HepG2 (cell line): ENCODE measurements at regions not wholly inside any gene's neighbourhood (a gene's known extent, or its start where the extent isn't known, plus 50 kb on each side); places are given as distances from the start of the nearest gene placed in this dataset.

Experiments used
- CBX5 ChIP-seq: sonication (generic); formaldehyde crosslinking; IDR thresholded peaks from 2 replicates; pipeline ENCODE4 v1.4.0; 2020; ENCODE audit warnings: missing genetic modification reagents, borderline replicate concordance
- CREM ChIP-seq, 2 experiments: sonication (generic) in 1 of 2; formaldehyde crosslinking in 1 of 2; IDR thresholded peaks; 2 replicates each; pipeline versions ENCODE4 v1.4.0 to v1.6.1; 2016 to 2020; ENCODE audit warnings: antibody characterized with exemption in 1 of 2, mild to moderate bottlenecking in 1 of 2, missing genetic modification reagents in 1 of 2
- GATAD1 ChIP-seq: IDR thresholded peaks from 2 replicates; pipeline ENCODE4 v1.6.1; 2016; ENCODE audit warnings: missing genetic modification reagents, missing compliant biosample characterization
- HOXA3 ChIP-seq: sonication (generic); formaldehyde crosslinking; IDR thresholded peaks from 2 replicates; pipeline ENCODE4 v1.5.0; 2020; ENCODE audit warnings: missing genetic modification reagents
- MED8 ChIP-seq: sonication (generic); formaldehyde crosslinking; IDR thresholded peaks from 2 replicates; pipeline ENCODE4 v1.8.1; 2023; ENCODE audit warnings: mild to moderate bottlenecking, missing genetic modification reagents; ENCODE audit not compliant: insufficient replicate concordance
- NCOA1 ChIP-seq: sonication (generic); formaldehyde crosslinking; IDR thresholded peaks from 2 replicates; pipeline ENCODE4 v1.9.0; 2021; ENCODE audit warnings: missing genetic modification reagents
- RXRB ChIP-seq: IDR thresholded peaks from 2 replicates; pipeline ENCODE4 v1.6.1; 2016; ENCODE audit warnings: borderline replicate concordance, missing genetic modification reagents, missing compliant biosample characterization
- SIX1 ChIP-seq: sonication (generic); formaldehyde crosslinking; IDR thresholded peaks from 2 replicates; pipeline ENCODE4 v1.4.0; 2020; ENCODE audit warnings: missing genetic modification reagents, borderline replicate concordance
- SNAPC2 ChIP-seq: sonication (generic); formaldehyde crosslinking; IDR thresholded peaks from 2 replicates; pipeline ENCODE4 v1.8.1; 2022; ENCODE audit warnings: mild to moderate bottlenecking, missing genetic modification reagents
- SPEN ChIP-seq: sonication (generic); formaldehyde crosslinking; IDR thresholded peaks from 2 replicates; pipeline ENCODE4 v1.5.1; 2020; ENCODE audit warnings: low read depth, mild to moderate bottlenecking, missing genetic modification reagents
- SRSF1 ChIP-seq: fragments of 200-400 bp; formaldehyde crosslinking; optimal IDR thresholded peaks from 2 replicates; pipeline ENCODE3; 2017; ENCODE audit warnings: mild to moderate bottlenecking, low read depth, low read length, moderate library complexity
- TBX3 ChIP-seq: fragments of 450-650 bp; IDR thresholded peaks from 2 replicates; pipeline ENCODE4 v1.6.1; 2017; ENCODE audit warnings: antibody characterized with exemption, mild to moderate bottlenecking, inconsistent platforms, borderline replicate concordance
- XRCC5 ChIP-seq: fragments of 200-400 bp; formaldehyde crosslinking; optimal IDR thresholded peaks from 2 replicates; pipeline ENCODE3; 2017; ENCODE audit warnings: mild to moderate bottlenecking, low read length
- ZFP36 ChIP-seq: fragments of 150-350 bp; IDR thresholded peaks from 2 replicates; pipeline ENCODE4 v1.6.1; 2018; ENCODE audit warnings: borderline replicate concordance, low read length, low read depth; ENCODE audit not compliant: partially characterized antibody
- ZNF644 ChIP-seq: IDR thresholded peaks from 2 replicates; pipeline ENCODE4 v1.6.1; 2016; ENCODE audit warnings: low read depth
- ZSCAN31 ChIP-seq: sonication (generic); formaldehyde crosslinking; IDR thresholded peaks from 2 replicates; pipeline ENCODE4 v1.5.0; 2020; ENCODE audit warnings: low read depth, mild to moderate bottlenecking, missing genetic modification reagents
- TF ChIP-seq, protein P1 (sequence below): sonication (generic); formaldehyde crosslinking; IDR thresholded peaks from 2 replicates; pipeline ENCODE4 v1.5.0; 2020; ENCODE audit warnings: missing genetic modification reagents
- TF ChIP-seq, protein P2 (sequence below): sonication (generic); formaldehyde crosslinking; IDR thresholded peaks from 2 replicates; pipeline ENCODE4 v1.5.1; 2020; ENCODE audit warnings: mild to moderate bottlenecking, missing genetic modification reagents, moderate library complexity
- TF ChIP-seq, protein P3 (sequence below): sonication (generic); formaldehyde crosslinking; IDR thresholded peaks from 2 replicates; pipeline ENCODE4 v1.8.0; 2022; ENCODE audit warnings: missing genetic modification reagents, mild to moderate bottlenecking, inconsistent platforms, borderline replicate concordance
- TF ChIP-seq, protein P4 (sequence below): sonication (generic); formaldehyde crosslinking; IDR thresholded peaks from 2 replicates; pipeline ENCODE4 v1.4.0; 2020; ENCODE audit warnings: missing genetic modification reagents

DNA sequence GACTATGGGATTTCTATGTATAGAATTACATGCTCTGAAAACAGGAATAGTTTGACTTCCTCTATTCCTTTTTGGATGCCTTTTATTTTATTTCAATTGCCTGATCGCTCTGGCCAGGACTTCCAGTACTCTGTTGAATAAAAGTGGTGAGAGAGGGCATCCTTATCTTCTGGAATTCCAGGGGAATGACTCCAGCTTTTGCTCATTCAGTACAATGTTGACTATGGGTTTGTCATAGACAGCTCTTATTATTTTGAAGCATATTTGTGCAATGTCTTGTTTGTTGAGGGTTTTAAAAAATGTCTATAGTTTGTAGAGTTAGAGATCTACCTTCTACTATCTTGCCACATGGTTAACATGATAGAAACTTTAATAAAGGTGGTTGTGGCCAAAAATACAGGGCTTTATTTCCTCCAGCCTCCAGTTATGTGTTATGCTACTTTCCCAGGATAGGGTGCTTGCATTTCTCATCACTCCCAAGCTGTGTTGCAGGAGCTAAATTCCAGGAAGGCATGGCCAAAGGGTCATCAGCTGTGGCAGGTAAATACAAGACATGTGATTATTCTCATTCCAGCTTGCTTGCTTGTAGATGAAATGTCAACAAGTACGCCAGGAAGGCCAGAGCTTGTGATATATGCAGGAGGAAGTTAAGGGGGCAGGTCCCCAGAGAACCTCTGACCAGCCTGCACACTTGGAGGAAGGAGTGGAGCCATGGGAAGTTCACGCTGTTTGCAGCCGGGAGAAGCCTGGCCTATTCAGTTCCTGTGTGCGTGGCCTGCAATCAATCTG, 142.4 kb upstream of the CPXCR1 start (continued):
- TF ChIP-seq SPEN (CRISPR knock-in tag): peak; percentile 70; the same call in 1 of the 2 replicates
- peak; percentile 25; the same call in 1 of the 2 replicates for TF ChIP-seq SIX1
- TF ChIP-seq ZSCAN31 (CRISPR knock-in tag): no peak
- TF ChIP-seq XRCC5: no peak
- TF ChIP-seq, protein P1, sequence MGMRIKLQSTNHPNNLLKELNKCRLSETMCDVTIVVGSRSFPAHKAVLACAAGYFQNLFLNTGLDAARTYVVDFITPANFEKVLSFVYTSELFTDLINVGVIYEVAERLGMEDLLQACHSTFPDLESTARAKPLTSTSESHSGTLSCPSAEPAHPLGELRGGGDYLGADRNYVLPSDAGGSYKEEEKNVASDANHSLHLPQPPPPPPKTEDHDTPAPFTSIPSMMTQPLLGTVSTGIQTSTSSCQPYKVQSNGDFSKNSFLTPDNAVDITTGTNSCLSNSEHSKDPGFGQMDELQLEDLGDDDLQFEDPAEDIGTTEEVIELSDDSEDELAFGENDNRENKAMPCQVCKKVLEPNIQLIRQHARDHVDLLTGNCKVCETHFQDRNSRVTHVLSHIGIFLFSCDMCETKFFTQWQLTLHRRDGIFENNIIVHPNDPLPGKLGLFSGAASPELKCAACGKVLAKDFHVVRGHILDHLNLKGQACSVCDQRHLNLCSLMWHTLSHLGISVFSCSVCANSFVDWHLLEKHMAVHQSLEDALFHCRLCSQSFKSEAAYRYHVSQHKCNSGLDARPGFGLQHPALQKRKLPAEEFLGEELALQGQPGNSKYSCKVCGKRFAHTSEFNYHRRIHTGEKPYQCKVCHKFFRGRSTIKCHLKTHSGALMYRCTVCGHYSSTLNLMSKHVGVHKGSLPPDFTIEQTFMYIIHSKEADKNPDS: 0 out of 2 replicates have a peak, but pooled peaks have one; percentile 58
- TF ChIP-seq SNAPC2 (CRISPR knock-in tag): 0 out of 2 replicates have a peak, but pooled peaks have one; percentile 40
- no peak for TF ChIP-seq ZFP36
- TF ChIP-seq, protein P2, sequence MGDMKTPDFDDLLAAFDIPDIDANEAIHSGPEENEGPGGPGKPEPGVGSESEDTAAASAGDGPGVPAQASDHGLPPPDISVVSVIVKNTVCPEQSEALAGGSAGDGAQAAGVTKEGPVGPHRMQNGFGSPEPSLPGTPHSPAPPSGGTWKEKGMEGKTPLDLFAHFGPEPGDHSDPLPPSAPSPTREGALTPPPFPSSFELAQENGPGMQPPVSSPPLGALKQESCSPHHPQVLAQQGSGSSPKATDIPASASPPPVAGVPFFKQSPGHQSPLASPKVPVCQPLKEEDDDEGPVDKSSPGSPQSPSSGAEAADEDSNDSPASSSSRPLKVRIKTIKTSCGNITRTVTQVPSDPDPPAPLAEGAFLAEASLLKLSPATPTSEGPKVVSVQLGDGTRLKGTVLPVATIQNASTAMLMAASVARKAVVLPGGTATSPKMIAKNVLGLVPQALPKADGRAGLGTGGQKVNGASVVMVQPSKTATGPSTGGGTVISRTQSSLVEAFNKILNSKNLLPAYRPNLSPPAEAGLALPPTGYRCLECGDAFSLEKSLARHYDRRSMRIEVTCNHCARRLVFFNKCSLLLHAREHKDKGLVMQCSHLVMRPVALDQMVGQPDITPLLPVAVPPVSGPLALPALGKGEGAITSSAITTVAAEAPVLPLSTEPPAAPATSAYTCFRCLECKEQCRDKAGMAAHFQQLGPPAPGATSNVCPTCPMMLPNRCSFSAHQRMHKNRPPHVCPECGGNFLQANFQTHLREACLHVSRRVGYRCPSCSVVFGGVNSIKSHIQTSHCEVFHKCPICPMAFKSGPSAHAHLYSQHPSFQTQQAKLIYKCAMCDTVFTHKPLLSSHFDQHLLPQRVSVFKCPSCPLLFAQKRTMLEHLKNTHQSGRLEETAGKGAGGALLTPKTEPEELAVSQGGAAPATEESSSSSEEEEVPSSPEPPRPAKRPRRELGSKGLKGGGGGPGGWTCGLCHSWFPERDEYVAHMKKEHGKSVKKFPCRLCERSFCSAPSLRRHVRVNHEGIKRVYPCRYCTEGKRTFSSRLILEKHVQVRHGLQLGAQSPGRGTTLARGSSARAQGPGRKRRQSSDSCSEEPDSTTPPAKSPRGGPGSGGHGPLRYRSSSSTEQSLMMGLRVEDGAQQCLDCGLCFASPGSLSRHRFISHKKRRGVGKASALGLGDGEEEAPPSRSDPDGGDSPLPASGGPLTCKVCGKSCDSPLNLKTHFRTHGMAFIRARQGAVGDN (CRISPR knock-in tag): peak; percentile 80
- TF ChIP-seq RXRB (CRISPR knock-in tag): peak; percentile 87; the same call in 1 of the 2 replicates
- peak; percentile 86 for TF ChIP-seq CREM (IDR thresholded peaks at IDR 0.05)
- TF ChIP-seq CREM (CRISPR knock-in tag; IDR thresholded peaks at IDR 0.05): no peak
- TF ChIP-seq NCOA1 (CRISPR knock-in tag): peak; percentile 76; the same call in 1 of the 2 replicates
- TF ChIP-seq, protein P3, sequence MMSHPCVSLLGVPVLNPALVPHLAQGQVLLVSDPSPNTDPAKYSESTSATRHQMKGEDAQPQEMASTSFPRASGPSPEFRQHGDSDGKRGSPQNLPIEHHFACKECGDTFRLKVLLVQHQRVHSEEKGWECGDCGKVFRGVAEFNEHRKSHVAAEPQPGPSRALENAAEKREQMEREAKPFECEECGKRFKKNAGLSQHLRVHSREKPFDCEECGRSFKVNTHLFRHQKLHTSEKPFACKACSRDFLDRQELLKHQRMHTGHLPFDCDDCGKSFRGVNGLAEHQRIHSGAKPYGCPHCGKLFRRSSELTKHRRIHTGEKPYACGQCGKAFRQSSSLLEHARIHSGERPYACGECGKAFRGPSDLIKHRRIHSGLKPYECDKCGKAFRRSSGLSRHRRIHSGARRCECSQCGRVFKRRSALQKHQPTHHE (CRISPR knock-in tag): no peak
- no peak for TF ChIP-seq SRSF1
- TF ChIP-seq GATAD1: 0 out of 2 replicates have a peak, but pooled peaks have one; percentile 35
- TF ChIP-seq MED8: peak; percentile 90
- TF ChIP-seq ZNF644 (CRISPR knock-in tag): peak; percentile 61; the same call in 1 of the 2 replicates
- peak; percentile 29; the same call in 1 of the 2 replicates for TF ChIP-seq CBX5 (CRISPR knock-in tag)
- TF ChIP-seq, protein P4, sequence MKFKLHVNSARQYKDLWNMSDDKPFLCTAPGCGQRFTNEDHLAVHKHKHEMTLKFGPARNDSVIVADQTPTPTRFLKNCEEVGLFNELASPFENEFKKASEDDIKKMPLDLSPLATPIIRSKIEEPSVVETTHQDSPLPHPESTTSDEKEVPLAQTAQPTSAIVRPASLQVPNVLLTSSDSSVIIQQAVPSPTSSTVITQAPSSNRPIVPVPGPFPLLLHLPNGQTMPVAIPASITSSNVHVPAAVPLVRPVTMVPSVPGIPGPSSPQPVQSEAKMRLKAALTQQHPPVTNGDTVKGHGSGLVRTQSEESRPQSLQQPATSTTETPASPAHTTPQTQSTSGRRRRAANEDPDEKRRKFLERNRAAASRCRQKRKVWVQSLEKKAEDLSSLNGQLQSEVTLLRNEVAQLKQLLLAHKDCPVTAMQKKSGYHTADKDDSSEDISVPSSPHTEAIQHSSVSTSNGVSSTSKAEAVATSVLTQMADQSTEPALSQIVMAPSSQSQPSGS (CRISPR knock-in tag): peak; percentile 81
- TF ChIP-seq HOXA3 (CRISPR knock-in tag): peak; percentile 57; the same call in 1 of the 2 replicates
- peak; percentile 47; the same call in 1 of the 2 replicates for TF ChIP-seq TBX3
